DMS 273 (cell line): ENCODE measurements at regions not wholly inside any gene's neighbourhood (a gene's known extent, or its start where the extent isn't known, plus 50 kb on each side); places are given as distances from the start of the nearest gene placed in this dataset.

Experiments
- DNase-seq: peaks from one replicate; lab custom pipeline; 2025; ENCODE audit not compliant: unreplicated experiment; lab: John Stamatoyannopoulos, UW

DNA sequence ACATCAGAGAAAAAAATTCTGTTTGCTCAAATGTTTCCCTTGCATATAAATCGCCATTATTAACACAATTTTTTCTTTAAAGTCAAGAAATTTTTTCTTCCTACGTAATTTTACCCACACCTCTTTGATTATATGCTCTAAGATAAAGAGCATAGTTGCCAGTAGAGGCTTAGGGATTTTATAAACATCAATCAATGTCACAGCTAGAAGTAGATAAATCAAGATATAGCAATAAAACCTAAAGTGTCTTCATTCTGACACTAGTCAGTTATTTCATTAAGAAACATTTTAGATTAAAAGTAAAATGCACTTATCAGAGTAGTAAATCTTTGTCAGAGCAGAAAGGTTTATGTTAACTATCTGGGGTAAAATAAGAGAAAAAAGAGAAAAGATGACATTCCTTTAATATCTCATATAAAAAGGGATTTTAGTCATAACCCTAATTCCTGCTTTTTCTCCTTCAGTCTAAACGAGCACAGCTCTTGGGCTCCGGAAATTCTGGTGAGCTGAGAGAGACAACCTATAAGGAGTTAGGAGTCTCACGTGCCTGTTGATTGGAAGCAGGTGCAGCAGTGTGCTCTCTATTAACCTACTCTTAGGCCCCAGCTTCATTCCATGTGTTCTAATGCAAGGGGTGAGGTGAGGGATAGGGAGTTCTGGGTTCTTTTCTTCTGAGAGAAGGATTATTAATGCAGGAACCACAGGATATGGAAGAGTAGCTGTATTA lies 172.4 kb upstream of the GULP1 start:
- no peak for DNase-seq

DNA sequence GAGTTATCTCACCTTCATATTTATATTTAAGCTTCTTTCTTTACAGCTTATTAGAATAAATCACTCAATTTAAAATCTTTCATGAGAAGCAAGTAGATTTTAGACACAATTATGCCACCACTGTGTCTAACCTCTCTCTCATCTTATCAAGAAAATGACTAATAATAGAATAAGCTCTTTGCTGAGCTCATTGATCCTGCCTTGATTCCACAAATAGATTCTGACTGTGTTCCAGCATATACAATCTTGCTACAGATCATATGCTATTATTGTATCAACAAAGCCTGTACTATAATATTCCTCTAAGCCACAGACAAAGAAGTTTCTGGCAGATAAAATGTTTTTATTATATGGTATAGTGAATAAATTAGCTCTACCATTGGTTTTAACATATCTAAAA lies 168.7 kb upstream of the GULP1 start:
- no peak for DNase-seq

DNA sequence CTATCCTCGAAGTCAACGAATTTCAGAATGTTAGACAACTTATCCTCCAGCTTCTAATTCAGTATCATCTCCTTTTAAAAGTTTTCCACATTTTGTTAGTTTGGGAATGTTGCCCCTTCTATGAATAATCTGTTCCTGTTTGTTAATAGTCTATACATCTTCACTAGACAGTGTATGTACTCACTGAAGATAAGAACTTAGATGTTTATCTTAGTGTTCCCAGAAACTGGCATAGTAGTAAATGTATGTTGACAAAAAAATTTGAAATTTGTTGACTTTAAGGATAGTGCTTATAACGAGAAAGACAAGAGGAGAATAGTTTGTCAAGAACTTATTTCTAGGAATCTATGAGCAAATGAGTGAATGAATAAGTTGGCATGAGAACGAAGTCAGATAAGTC lies 162.0 kb upstream of the GULP1 start:
- no peak for DNase-seq

GRCh38 chr2:188130317-188130716 lies 161.4 kb upstream of the GULP1 start:
- DNase-seq = no peak

DNA sequence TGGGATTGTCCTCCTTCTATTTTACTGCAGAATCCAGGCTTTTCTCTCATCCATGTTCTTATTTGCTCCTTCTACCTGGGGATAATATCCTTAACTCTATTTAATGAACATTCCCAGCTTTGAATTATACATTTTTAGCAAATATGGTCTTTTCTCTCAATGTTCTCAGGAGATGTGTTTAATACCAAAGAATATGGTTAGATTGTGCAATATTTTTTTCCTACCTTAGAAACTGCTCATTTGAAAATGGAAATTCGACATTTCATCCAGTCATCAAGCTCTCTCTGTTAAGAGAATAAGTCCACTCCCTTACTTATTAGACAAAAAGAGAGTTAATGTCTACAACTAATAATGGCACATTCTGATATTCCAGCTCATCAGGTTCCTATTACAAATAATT lies 160.4 kb upstream of the GULP1 start:
- no peak for DNase-seq

DNA sequence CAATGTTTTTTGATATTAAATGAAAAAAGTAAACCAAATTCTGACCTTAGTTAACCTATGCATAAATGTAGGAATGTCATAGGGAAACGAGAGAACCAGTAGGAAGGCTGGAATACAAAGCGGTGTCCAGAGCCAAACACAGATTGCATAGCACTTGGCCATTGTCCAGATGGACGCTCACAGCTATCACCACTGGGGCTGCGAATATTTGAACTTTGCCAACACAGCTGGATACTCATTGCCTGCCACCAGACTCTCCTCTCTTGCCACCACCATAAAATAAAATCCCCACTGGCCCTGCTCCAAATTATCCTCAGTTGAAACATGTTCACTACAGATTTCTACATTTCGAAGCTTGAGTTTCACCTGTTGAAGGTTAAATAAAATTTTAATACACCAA lies 159.3 kb upstream of the GULP1 start:
- peak; percentile 52 for DNase-seq

GRCh38 chr2:188134241-188134640 lies 157.4 kb upstream of the GULP1 start:
- no peak for DNase-seq

- DNase-seq = no peak
These were observed 153.4 kb upstream of the GULP1 start for GRCh38 chr2:188138313-188138712.

GRCh38 chr2:188142088-188142487 lies 149.6 kb upstream of the GULP1 start:
- DNase-seq = no peak

- no peak for DNase-seq
These were observed 148.9 kb upstream of the GULP1 start for GRCh38 chr2:188142636-188143295.

GRCh38 chr2:188145885-188146284 lies 145.8 kb upstream of the GULP1 start:
- DNase-seq = no peak

DNA sequence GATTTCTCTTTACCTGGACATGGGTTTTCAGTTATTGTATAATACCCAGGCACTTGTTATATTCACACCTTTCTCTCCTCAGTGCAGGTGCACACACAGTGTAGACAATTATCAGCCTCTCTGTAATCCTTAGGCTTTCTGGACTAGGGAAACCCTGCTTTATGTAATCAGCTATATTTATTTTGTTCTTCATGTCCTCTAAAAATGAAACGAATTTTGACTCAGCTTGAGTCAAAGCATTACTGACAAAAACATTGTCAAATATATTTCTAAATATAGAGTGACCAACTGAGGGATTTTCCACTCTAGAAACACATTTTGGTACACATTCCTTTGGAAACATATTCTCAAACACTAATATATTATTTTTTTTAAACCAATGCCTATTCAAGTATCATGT lies 144.8 kb upstream of the GULP1 start:
- no peak for DNase-seq

DNA sequence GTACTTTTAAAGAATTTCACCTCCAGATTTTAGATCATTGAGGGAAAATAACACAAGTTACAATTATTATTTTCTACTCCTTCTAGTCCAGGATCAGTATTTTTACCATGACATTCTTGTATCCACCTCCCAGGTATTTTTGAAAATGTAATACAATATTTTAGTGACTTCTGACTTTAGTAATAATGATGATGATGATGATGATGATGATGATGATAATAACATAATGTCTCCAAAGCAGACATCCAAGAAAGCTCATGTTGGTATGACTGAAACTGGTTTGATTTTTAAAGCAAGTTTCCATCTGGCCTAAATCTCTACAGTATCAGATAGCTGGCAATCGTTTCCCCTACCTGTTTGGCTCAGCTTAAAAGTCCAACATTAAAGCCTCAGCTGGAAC lies 140.0 kb upstream of the GULP1 start:
- no peak for DNase-seq

DNA sequence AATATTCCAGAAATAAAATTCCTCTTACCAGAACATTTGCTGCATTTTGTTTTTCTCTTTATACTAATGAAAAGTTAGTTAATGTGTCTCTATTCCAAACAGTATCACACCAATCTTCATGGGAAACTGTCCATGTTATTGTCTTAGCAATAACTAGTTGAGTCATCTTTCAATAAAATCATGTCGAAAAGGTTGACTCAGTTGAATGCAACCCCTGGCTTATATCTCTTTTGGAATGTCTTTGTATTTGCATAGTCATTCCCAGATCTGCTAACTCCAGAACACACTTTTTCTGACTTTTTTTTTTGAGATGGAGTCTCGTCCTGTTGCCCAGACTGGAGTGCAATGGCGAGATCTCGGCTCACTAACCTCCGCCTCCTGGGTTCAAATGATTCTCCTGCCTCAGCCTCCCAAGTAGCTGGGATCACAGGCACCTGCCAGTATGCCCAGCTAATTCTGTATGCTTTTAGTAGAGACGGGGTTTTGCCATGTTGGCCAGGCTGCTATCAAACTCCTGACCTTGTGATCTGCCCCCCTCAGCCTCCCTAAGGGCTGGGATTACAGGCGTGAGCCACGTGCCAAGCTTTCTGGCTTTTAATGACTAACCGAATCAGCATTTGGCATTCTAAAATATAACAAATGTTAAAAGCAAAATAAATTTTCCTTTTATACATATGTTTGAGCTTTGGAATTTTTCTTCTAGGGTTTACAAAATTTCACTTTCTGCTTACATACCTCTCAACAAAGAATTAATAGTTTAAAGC lies 133.2 kb upstream of the GULP1 start:
- no peak for DNase-seq

- DNase-seq = no peak
These were observed 132.2 kb upstream of the GULP1 start for GRCh38 chr2:188159484-188159883.

GRCh38 chr2:188170356-188170755 lies 121.3 kb upstream of the GULP1 start:
- no peak for DNase-seq

GRCh38 chr2:188176620-188177019 lies 115.1 kb upstream of the GULP1 start:
- no peak for DNase-seq

DNA sequence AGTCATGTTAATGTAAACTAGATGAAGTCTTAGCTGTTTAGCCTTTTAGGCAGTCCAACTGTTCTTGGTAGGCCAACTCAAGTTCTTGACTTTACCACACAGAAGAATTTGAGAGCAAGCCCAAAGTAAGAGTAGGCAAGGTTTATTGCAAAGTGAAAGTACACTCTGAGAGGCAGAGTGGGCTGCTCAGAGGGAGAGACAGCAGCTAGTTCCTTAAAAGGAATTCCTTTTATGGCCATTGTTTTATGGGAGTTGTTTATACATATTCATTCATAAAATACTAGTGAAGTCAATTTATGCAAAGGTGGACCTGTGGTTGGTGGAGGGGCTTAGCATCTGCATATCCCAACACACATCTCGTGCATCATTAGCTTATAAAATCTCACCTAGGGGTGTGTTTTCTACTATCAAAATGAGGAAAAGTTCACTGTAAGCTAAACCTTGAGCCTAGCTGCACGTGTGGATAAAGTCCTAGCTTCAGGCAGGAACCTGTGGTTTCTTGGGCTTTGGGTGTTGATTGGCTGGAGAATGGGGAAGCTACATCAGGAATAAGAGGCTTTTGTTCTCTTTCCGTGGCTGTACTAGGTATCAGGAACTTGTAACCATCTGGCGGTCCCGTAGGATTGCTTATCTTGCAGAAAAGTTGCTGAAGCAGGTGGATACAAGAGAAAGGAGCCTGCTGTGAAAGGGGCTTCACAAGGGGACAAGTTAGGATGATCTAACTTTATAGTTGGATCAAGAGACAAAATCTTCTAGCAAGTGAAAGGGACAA lies 110.4 kb upstream of the GULP1 start:
- DNase-seq = peak; percentile 3

DNA sequence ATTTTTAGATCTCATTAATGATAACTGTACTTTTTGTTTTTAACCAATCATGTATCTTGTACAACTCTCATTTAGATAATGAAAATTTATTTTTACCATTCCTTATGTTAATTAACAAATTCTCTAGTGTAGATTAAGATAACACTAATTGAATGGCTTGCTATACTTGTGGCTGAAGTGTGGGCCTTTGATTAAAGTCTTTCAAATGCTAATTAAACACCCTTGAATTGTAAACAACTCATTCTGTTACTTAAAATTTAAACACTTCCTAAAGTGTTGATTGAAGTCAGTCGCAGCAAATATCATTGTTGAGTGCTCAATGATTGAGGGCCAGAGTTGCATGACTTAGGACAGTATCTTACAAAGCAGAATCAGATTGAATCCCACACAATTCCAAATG lies 109.8 kb upstream of the GULP1 start:
- no peak for DNase-seq

DNA sequence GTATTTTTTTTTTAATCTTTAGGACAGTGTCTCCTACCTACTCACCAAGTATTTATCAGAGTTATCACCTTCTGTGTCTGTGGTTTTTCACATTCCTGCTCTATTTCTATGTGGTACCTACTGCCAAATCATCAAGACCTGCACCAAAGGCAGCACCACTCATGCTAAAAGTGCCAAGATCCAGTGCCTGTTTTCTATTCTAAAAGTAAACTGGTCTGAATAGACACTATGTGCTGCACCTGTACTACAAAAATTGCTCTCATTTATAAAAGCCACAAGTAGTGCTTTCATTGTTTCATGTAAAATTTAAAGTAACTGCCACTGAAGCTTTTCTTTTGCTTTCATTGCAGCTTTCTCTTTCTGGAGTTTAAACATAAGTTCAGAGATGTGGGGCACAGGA lies 103.9 kb upstream of the GULP1 start:
- DNase-seq = no peak

- no peak for DNase-seq
These were observed 102.3 kb upstream of the GULP1 start for GRCh38 chr2:188189356-188189755.
